ENCODE measurements at regions not wholly inside any gene's neighbourhood (a gene's known extent, or its start where the extent isn't known, plus 50 kb on each side); places are given as distances from the start of the nearest gene placed in this dataset.

DNA sequence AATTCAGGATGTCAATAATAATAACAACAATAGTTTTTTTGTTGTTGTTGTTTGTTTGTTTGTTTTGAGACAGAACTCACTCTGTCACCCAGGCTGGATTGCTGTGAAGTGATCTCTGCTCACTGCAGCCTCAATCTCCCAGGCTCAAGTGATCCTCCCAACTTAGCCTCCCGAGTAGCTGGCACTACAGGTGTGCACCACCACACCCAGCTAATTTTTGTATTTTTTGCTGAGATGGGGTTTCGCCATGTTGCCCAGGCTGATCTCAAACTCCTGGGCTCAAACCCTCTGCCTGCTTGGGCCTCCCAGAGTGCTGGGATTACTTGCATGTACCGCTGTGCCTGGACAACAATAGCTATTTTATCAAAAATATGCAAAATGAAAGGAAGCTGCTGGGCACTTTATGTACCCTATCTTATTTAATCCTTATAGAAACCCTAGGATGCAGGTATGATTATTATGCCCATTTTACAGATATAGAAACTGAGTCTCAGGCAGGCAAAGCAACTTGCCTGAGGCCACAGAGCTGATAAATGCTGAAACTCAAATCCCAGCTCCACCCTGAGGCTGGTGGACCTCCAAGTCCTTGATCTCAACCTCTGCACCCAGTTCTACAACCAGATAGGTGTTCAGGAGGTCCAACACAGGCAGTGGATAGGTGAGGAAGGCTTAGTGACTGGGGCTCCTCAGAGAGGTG, 57.4 kb upstream of the CTPS1 start:
- TF ChIP-seq, protein P1, sequence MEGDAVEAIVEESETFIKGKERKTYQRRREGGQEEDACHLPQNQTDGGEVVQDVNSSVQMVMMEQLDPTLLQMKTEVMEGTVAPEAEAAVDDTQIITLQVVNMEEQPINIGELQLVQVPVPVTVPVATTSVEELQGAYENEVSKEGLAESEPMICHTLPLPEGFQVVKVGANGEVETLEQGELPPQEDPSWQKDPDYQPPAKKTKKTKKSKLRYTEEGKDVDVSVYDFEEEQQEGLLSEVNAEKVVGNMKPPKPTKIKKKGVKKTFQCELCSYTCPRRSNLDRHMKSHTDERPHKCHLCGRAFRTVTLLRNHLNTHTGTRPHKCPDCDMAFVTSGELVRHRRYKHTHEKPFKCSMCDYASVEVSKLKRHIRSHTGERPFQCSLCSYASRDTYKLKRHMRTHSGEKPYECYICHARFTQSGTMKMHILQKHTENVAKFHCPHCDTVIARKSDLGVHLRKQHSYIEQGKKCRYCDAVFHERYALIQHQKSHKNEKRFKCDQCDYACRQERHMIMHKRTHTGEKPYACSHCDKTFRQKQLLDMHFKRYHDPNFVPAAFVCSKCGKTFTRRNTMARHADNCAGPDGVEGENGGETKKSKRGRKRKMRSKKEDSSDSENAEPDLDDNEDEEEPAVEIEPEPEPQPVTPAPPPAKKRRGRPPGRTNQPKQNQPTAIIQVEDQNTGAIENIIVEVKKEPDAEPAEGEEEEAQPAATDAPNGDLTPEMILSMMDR (IDR thresholded peaks at IDR 0.05; ENCODE audit: control extremely low read depth in 1 of 3, insufficient read depth in 1 of 3, low read depth in 1 of 3, low read length in 3 of 3), result no peak
- TF ChIP-seq SP1 (IDR thresholded peaks at IDR 0.05; ENCODE audit: low read depth, low read length), result no peak
- no peak for TF ChIP-seq CHD1 (IDR thresholded peaks at IDR 0.05; ENCODE audit: low read depth, low read length)
- no peak for TF ChIP-seq EGR1 (IDR thresholded peaks at IDR 0.05; ENCODE audit: borderline replicate concordance, low read depth, low read length)
- TF ChIP-seq POLR2A (IDR thresholded peaks at IDR 0.05; ENCODE audit: control extremely low read depth in 1 of 2, low read depth in 2 of 2, low read length in 2 of 2), result no peak

Data from H1 (cell line).